SK-N-SH treated with all-trans-retinoic acid at 6 μM for 48 hours (cell line): ENCODE measurements at regions not wholly inside any gene's neighbourhood (a gene's known extent, or its start where the extent isn't known, plus 50 kb on each side); places are given as distances from the start of the nearest gene placed in this dataset.

Source experiments
- BACH2 ChIP-seq: fragments of 250-450 bp; sonication (Bioruptor Pico); IDR thresholded peaks from 2 replicates; pipeline ENCODE4 v1.9.0; 2021; ENCODE audit warnings: mild to moderate bottlenecking, borderline replicate concordance
- CREB5 ChIP-seq: fragments of 250-450 bp; sonication (Bioruptor Pico); IDR thresholded peaks from 2 replicates; pipeline ENCODE4 v1.5.1; 2020; ENCODE audit warnings: low read depth, mild to moderate bottlenecking, moderate library complexity
- ZFP30 ChIP-seq: fragments of 450-650 bp; formaldehyde crosslinking; IDR thresholded peaks from 2 replicates; pipeline ENCODE4 v1.5.0; 2022; ENCODE audit warnings: mild to moderate bottlenecking, moderate library complexity
- ZNF565 ChIP-seq: fragments of 450-650 bp; formaldehyde crosslinking; conservative IDR thresholded peaks from 2 replicates; pipeline ENCODE4 v1.5.0; 2020; ENCODE audit warnings: low read depth, mild to moderate bottlenecking, moderate library complexity
- TF ChIP-seq, protein P1 (sequence below): fragments of 250-450 bp; sonication (Bioruptor Pico); IDR thresholded peaks from 2 replicates; pipeline ENCODE4 v1.5.0; 2020; ENCODE audit warnings: mild to moderate bottlenecking, moderate library complexity

- TF ChIP-seq ZFP30 (CRISPR knock-in tag) (no peak), BACH2 (CRISPR knock-in tag) (no peak), ZNF565 (CRISPR knock-in tag) (no peak), CREB5 (CRISPR knock-in tag) (no peak)
- TF ChIP-seq, protein P1, sequence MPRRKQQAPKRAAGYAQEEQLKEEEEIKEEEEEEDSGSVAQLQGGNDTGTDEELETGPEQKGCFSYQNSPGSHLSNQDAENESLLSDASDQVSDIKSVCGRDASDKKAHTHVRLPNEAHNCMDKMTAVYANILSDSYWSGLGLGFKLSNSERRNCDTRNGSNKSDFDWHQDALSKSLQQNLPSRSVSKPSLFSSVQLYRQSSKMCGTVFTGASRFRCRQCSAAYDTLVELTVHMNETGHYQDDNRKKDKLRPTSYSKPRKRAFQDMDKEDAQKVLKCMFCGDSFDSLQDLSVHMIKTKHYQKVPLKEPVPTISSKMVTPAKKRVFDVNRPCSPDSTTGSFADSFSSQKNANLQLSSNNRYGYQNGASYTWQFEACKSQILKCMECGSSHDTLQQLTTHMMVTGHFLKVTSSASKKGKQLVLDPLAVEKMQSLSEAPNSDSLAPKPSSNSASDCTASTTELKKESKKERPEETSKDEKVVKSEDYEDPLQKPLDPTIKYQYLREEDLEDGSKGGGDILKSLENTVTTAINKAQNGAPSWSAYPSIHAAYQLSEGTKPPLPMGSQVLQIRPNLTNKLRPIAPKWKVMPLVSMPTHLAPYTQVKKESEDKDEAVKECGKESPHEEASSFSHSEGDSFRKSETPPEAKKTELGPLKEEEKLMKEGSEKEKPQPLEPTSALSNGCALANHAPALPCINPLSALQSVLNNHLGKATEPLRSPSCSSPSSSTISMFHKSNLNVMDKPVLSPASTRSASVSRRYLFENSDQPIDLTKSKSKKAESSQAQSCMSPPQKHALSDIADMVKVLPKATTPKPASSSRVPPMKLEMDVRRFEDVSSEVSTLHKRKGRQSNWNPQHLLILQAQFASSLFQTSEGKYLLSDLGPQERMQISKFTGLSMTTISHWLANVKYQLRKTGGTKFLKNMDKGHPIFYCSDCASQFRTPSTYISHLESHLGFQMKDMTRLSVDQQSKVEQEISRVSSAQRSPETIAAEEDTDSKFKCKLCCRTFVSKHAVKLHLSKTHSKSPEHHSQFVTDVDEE (CRISPR knock-in tag), result no peak
Observed at GRCh38 chr3:65149877-65150276, 462.1 kb upstream of the ADAMTS9 start.
